IPS-18c (cell line): ENCODE measurements at regions not wholly inside any gene's neighbourhood (a gene's known extent, or its start where the extent isn't known, plus 50 kb on each side); places are given as distances from the start of the nearest gene placed in this dataset.
"Not testable (repeated sequence)": the region's sequence is repeated elsewhere in the genome, so short reads cannot be mapped to it uniquely, and the experiment has no call there.

Source experiments
- H3K4me3 ChIP-seq: 2 replicates; pipeline ENCODE4 v1.7.0; 2013; ENCODE audit warnings: low read depth, mild to moderate bottlenecking, low read length, moderate library complexity; ENCODE audit not compliant: insufficient read depth
- H3K9me3 ChIP-seq: one replicate; pipeline ENCODE4 v1.6.1; 2013; ENCODE audit warnings: mild to moderate bottlenecking, low read length, moderate library complexity; ENCODE audit not compliant: control insufficient read depth, insufficient read depth

DNA sequence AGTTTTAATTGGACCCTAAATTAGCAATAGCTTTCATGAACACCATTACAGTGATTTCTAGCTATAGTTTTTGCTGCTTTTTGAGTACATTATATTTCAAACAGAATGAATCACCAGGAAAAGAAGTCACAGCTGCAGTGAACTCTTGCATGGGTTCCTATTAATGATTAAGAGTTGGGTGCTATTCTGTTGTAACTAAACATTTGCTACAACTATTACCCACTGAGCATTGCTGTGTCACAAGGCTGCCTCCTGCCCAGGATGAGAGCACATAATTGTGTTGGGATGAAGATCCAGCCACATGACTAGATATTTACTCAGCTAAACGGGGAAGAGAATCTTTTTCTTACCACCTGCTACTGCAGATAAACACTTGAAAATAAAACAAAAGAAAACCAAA is 152.7 kb downstream of the GXYLT1 start:
- H3K4me3 ChIP-seq, result no peak overlapping the region
- no peaks in the 10 kb centered on the region for H3K9me3 ChIP-seq

DNA sequence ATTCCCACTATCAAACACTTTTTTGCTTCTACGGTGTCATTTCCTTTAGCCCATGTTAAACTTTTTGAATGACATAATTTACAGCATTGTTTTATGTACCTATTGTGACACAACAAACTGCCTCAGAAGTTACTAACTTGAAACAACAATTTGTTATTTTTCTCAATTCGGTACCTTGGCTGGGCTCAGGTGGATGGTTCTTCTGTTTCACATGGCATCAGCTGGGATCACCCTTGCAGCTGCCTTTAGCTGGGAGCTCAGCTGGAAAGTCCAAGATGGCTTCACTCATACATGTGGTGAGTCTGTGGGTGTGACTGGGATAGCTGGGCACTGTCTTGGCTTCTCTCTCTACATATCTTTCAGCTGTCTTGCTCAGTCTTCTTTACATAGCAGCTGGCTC is 156.0 kb downstream of the GXYLT1 start:
- Histone ChIP-seq H3K9me3 (no peaks in the 10 kb centered on the region), H3K4me3 (no peak overlapping the region)

DNA sequence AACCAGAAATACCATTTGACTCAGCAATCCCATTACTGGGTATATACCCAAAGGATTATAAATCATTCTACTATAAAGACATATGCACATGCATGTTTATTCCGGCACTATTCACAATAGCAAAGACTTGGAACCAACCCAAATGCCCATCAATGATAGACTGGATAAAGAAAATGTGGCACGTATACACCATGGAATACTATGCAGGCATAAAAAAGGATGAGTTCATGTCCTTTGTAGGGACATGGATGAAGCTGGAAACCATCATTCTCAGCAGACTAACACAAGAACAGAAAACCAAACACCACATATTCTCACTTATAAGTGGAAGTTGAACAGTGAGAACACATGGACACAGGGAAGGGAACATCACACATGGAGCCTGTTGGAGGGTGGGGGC is 158.2 kb downstream of the GXYLT1 start:
- not testable (repeated sequence) for H3K9me3 ChIP-seq, H3K4me3 ChIP-seq

DNA sequence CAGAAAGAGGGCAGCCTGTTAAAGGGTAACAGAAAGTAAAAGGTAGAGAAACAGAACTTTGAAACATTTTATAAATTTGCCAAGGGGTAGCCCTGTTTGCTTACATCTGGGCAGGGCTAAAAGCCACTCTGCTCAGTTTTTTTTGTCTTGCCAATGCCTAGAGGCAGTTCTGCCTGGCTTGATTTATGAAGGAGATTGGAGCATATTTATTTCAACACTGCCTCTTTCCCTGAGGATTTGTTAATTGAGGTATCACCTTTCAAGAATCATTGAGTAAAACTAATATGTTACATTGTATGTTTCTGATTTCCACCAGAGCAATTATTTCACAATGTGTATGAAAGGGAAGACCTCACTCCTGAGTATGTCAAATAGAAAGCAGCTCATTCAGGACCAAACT is 160.8 kb downstream of the GXYLT1 start:
- Histone ChIP-seq H3K4me3 (no peak overlapping the region), H3K9me3 (no peaks in the 10 kb centered on the region)

- Histone ChIP-seq H3K4me3 (no peak overlapping the region), H3K9me3 (no peaks in the 10 kb centered on the region)
These were observed 161.3 kb downstream of the GXYLT1 start for GRCh38 chr12:41983394-41983793.

- H3K4me3 ChIP-seq, result no peak overlapping the region
- H3K9me3 ChIP-seq, result no peaks in the 10 kb centered on the region
These were observed 162.9 kb downstream of the GXYLT1 start for GRCh38 chr12:41981758-41982157.

DNA sequence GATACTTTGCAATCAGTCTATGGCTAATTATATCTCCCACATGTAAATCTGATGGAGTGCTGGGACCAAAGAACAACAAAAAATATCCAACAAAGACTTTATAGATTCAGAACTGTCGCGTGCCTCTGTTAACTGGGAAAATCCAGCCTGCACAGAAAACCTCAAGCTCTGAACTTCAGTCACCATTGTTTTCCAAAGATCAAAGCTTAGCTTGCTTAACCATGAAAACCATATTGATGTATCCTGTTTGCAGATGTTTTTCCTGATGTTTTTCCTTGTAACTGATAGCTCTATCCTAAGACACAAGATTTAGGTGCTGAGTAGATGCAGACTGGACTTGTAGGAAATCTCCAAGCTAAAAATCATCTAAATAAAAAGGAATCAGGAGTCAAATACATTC is 163.7 kb downstream of the GXYLT1 start:
- no peak overlapping the region for H3K4me3 ChIP-seq

DNA sequence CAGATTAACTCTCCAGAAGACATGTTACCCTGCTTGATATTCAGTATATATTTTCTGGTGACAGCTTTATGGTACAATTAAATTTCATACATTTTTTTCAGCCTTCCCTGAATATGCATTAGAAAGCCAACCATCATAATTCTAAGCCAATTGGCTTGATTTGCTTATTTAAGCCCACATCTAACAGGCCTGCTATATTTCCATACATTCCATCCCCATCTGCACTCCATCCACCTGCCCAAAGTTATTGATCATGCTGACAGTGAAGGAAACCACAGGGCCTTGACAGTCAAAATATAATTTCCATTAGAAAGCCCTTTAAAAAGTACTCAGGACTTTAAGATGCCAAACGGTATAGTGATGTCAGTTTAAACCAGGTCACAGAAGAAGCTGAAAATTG is 164.3 kb downstream of the GXYLT1 start:
- Histone ChIP-seq H3K4me3 (no peak overlapping the region), H3K9me3 (no peaks in the 10 kb centered on the region)

More for the DNA sequence above, 163.7 kb downstream of the GXYLT1 start:
- no peaks in the 10 kb centered on the region for H3K9me3 ChIP-seq

GRCh38 chr12:41979574-41979973 is 165.1 kb downstream of the GXYLT1 start:
- H3K4me3 ChIP-seq, result no peak overlapping the region

GRCh38 chr12:41972598-41972997 is 172.1 kb downstream of the GXYLT1 start:
- H3K4me3 ChIP-seq, result no peak overlapping the region

More at GRCh38 chr12:41979574-41979973, 165.1 kb downstream of the GXYLT1 start:
- no peaks in the 10 kb centered on the region for H3K9me3 ChIP-seq

GRCh38 chr12:41972196-41972595 is 172.5 kb downstream of the GXYLT1 start:
- H3K4me3 ChIP-seq, result no peak overlapping the region

More at GRCh38 chr12:41972598-41972997, 172.1 kb downstream of the GXYLT1 start:
- no peaks in the 10 kb centered on the region for H3K9me3 ChIP-seq

DNA sequence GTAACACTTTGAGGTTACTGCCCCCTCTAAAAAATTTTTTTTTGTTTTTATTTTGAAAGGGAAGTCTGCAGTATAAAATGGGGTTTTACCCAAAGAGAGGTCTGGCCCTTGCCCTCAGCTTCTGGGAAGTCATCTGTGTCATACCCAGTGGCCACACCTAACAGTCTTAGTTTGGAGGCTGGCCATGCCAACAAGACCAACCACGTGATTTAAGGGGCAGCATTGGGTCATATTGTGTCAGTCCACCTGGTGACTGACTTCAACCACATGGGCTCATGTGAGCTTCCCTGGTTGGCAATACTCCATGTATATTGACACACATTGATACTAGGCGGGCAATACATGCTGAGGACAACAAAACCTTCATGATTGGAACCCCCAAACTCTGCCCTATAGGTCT is 173.9 kb downstream of the GXYLT1 start:
- Histone ChIP-seq H3K4me3 (no peak overlapping the region), H3K9me3 (no peaks in the 10 kb centered on the region)

More at GRCh38 chr12:41972196-41972595, 172.5 kb downstream of the GXYLT1 start:
- no peaks in the 10 kb centered on the region for H3K9me3 ChIP-seq

DNA sequence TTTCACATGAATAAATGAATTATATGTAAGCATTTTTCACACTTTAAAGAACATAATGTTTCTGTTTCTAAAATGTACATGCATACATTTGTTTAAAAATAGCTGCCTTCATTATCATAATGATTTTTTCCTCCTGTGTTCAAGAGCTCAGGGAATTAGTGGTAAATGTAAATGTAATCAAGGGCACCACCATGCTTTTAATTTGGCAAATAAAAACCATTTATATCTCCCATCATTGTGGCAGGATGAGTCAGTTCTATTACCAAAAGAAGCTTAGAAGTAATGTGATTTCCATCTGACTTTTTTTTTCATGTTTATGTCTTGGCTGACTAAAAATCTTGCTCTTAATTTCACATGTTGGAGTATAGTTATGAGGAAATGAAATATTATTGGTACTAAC is 176.1 kb downstream of the GXYLT1 start:
- no peak overlapping the region for H3K4me3 ChIP-seq
- no peaks in the 10 kb centered on the region for H3K9me3 ChIP-seq

DNA sequence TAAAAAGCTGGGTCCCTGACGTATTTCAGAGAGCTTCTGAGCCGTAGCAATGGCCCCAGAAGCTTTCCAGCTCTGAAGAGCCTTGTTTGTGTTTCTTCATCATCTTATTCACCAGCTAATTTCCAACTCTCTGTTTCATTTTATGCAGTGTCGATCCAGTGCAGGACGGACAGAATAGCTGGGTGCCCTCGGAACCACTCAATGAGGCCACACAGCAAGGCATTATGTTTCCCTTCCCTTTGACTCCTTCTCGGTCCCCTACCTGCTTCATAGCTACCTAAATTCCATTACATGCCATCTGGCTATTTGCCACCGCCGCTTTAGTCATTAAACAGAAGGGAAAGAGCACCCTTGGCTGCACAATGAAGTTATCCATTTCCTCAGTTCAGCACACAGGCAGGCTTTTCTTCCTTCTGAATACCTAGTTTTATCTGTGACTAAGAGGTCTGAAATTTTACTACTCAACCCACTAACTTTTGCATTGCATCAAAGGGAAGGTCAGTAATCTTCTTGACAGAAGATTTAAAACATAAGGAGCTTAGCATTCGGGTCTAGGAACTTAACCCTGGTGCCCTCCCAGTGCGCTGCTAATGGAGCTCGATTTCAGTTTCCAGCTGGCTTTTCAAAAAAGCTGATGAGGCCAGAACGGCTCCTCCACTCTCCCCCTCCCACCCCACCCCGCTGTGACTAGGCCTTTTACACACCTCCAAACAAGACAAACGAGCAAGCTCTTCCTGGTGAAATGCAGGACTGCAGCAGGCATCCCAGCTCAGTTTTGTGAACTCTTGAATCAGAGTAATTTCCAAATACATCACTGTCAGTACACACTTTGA is 176.8 kb downstream of the GXYLT1 start:
- Histone ChIP-seq H3K9me3 (no peaks in the 10 kb centered on the region), H3K4me3 (no peak overlapping the region)

DNA sequence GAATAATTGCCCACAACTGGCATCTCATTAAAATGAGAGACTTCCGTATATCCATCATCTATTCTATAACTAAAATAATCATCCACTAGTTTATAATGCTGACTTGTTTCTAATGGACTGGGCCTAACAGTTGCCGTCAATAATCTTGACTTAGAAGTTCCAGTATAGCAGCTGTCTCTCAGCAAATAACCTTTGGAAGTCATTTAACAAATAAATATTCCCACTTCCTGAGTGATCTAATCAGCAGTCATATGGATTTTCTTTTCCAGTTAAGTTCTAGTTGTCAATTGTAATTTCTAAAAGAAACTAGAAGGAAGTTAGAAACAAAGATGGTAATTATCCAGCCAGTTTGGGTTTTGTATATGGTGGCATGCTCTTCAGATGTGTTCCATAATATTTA is 177.8 kb downstream of the GXYLT1 start:
- no peaks in the 10 kb centered on the region for H3K9me3 ChIP-seq
- no peak overlapping the region for H3K4me3 ChIP-seq

- Histone ChIP-seq H3K9me3 (no peaks in the 10 kb centered on the region), H3K4me3 (no peak overlapping the region)
These were observed 178.7 kb downstream of the GXYLT1 start for GRCh38 chr12:41966001-41966400.

DNA sequence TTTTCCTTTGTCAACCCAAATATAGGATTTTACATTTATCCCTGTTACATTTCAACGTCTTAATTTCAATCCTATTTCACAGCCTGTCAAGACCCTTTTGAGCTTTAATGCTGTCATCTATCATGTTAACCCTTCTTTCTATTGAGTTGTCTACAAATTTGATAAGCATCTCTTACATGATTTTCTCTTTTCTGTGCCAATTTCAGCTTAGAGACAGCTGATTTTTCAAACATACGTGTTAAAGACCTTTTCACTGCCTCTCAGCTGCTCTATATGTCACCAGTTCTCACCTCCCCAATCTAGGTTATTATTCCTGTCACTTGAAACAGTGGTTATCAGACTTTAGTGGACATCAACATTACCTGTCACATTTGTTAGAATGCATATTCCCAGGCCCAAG is 181.3 kb downstream of the GXYLT1 start:
- Histone ChIP-seq H3K9me3 (no peaks in the 10 kb centered on the region), H3K4me3 (no peak overlapping the region)

GRCh38 chr12:41962171-41962572 is 182.5 kb downstream of the GXYLT1 start:
- no peak overlapping the region for H3K4me3 ChIP-seq
- H3K9me3 ChIP-seq, result no peaks in the 10 kb centered on the region

DNA sequence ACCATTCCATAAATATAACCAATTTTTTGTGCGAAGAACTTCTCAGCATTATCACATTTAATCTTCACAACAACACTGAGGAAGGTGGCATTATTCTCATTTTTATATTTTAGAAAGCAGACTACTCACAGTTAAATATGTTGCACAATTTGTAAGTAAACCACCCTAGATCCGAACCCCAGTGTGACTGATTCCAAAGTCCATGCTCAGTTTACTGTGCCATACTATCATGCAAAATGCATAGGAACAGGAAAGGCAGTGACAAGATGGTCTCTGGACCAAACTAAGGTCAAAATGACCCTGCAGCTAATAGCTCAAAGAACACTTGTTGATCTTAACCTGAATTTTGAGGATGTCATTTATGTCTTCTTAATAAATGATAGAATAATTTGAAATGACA is 185.4 kb downstream of the GXYLT1 start:
- Histone ChIP-seq H3K9me3 (no peaks in the 10 kb centered on the region), H3K4me3 (no peak overlapping the region)
